SW480 (cell line): ENCODE measurements at regions not wholly inside any gene's neighbourhood (a gene's known extent, or its start where the extent isn't known, plus 50 kb on each side); places are given as distances from the start of the nearest gene placed in this dataset.
A peak's percentile ranks its signal among the peaks of the same experiment; 100 is the strongest.
"Not testable (repeated sequence)": the region's sequence is repeated elsewhere in the genome, so short reads cannot be mapped to it uniquely, and the experiment has no call there.

Source experiments
- DNase-seq: peaks from one replicate; pipeline ENCODE4 v3.0.0-alpha.2; 2016; ENCODE audit warnings: low spot score

- DNase-seq: no peak
Observed at GRCh38 chr16:63512910-63513309, 1476.7 kb upstream of the CDH8 start.

- DNase-seq: no peak
Observed at GRCh38 chr16:63497408-63497807, 1461.2 kb upstream of the CDH8 start.

- DNase-seq: no peak
Observed at GRCh38 chr16:63496282-63496681, 1460.0 kb upstream of the CDH8 start.

- no peak for DNase-seq
Observed at GRCh38 chr16:63488955-63489354, 1452.7 kb upstream of the CDH8 start.

- DNase-seq: no peak
Observed at GRCh38 chr16:63481060-63481459, 1444.8 kb upstream of the CDH8 start.

- DNase-seq: no peak
Observed at GRCh38 chr16:63473725-63474124, 1437.5 kb upstream of the CDH8 start.

- no peak for DNase-seq
Observed at GRCh38 chr16:63467513-63467912, 1431.3 kb upstream of the CDH8 start.

- DNase-seq: no peak
Observed at GRCh38 chr16:63462316-63462715, 1426.1 kb upstream of the CDH8 start.

GRCh38 chr16:63461248-63461841 lies 1425.1 kb upstream of the CDH8 start:
- peak; percentile 56 for DNase-seq

- no peak for DNase-seq
Observed at GRCh38 chr16:63458846-63459245, 1422.6 kb upstream of the CDH8 start.

GRCh38 chr16:63457869-63458268 lies 1421.6 kb upstream of the CDH8 start:
- no peak for DNase-seq

- peak; percentile 6 for DNase-seq
Observed at GRCh38 chr16:63453261-63453660, 1417.0 kb upstream of the CDH8 start.

GRCh38 chr16:63447121-63447520 lies 1410.9 kb upstream of the CDH8 start:
- DNase-seq: peak; percentile 52

- no peak for DNase-seq
Observed at GRCh38 chr16:63442246-63442645, 1406.0 kb upstream of the CDH8 start.

GRCh38 chr16:63426275-63426870 lies 1390.1 kb upstream of the CDH8 start:
- DNase-seq: no peak

GRCh38 chr16:63422715-63423114 lies 1386.5 kb upstream of the CDH8 start:
- no peak for DNase-seq

- no peak for DNase-seq
Observed at GRCh38 chr16:63416712-63417111, 1380.5 kb upstream of the CDH8 start.

GRCh38 chr16:63415014-63415413 lies 1378.8 kb upstream of the CDH8 start:
- no peak for DNase-seq

GRCh38 chr16:63410594-63410993 lies 1374.4 kb upstream of the CDH8 start:
- DNase-seq: no peak

GRCh38 chr16:63403792-63404191 lies 1367.6 kb upstream of the CDH8 start:
- no peak for DNase-seq

GRCh38 chr16:63388277-63388676 lies 1352.0 kb upstream of the CDH8 start:
- not testable (repeated sequence) for DNase-seq

- no peak for DNase-seq
Observed at GRCh38 chr16:63385714-63386432, 1349.6 kb upstream of the CDH8 start.

GRCh38 chr16:63373744-63374143 lies 1337.5 kb upstream of the CDH8 start:
- DNase-seq: no peak

- no peak for DNase-seq
Observed at GRCh38 chr16:63372815-63373214, 1336.6 kb upstream of the CDH8 start.
